H1 (cell line): ENCODE measurements at regions not wholly inside any gene's neighbourhood (a gene's known extent, or its start where the extent isn't known, plus 50 kb on each side); places are given as distances from the start of the nearest gene placed in this dataset.

ENCODE experiments used
- CTCF ChIA-PET: fragments of 300-600 bp; sonication (Branson Sonifier 250); formaldehyde crosslinking; loops from one replicate; lab custom pipeline; 2021; ENCODE audit not compliant: partially characterized antibody; lab: Charles Lee
- POLR2A ChIA-PET: fragments of 300-600 bp; sonication (Branson Sonifier 250); formaldehyde crosslinking; loops from one replicate; lab custom pipeline; 2021; ENCODE audit warnings: inconsistent platforms; ENCODE audit not compliant: partially characterized antibody; lab: Charles Lee
- DNase-seq, 2 experiments: peaks; one replicate each; pipeline versions ENCODE4 v3.0.0 to v3.0.0-alpha.2; 2010 to 2022; ENCODE audit warnings: low spot score in 2 of 2, low read depth in 1 of 2, mixed read lengths in 1 of 2
- FAIRE-seq: peaks from 2 replicates; lab custom pipeline; 2011; peaks lifted over from hg19 to GRCh38; lab: Jason Lieb, UNC
- H2AFZ ChIP-seq: 2 replicates; pipeline ENCODE4 v1.8.1; 2012; ENCODE audit warnings: low read length, inconsistent platforms
- H2AK5ac ChIP-seq: 2 replicates; pipeline ENCODE4 v1.6.1; 2013; ENCODE audit warnings: low read depth, low read length
- H2BK120ac ChIP-seq: replicated peaks from 2 replicates; pipeline ENCODE3; 2013; ENCODE audit warnings: low read depth, low read length, inconsistent platforms
- H2BK12ac ChIP-seq: 2 replicates; pipeline ENCODE4 v1.6.1; 2013; ENCODE audit warnings: low read depth, low read length
- H2BK15ac ChIP-seq: 2 replicates; pipeline ENCODE4 v1.6.1; 2013; ENCODE audit warnings: low read length
- H2BK20ac ChIP-seq: 2 replicates; pipeline ENCODE4 v1.6.1; 2013; ENCODE audit warnings: low read length
- H2BK5ac ChIP-seq: 2 replicates; pipeline ENCODE4 v1.6.1; 2013; ENCODE audit warnings: low read depth, low read length
- H3K14ac ChIP-seq: 2 replicates; pipeline ENCODE4 v1.6.1; 2013; ENCODE audit warnings: inconsistent platforms; ENCODE audit not compliant: insufficient read length
- H3K18ac ChIP-seq: 2 replicates; pipeline ENCODE4 v1.6.1; 2013; ENCODE audit warnings: low read length; ENCODE audit errors: extremely low read depth
- H3K23ac ChIP-seq: 2 replicates; pipeline ENCODE4 v1.6.1; 2013; ENCODE audit warnings: inconsistent platforms; ENCODE audit not compliant: insufficient read length
- H3K23me2 ChIP-seq: 2 replicates; pipeline ENCODE4 v1.6.1; 2013; ENCODE audit warnings: low read depth, low read length
- H3K27ac ChIP-seq: 2 replicates; pipeline ENCODE4 v1.6.1; 2011; ENCODE audit warnings: low read depth, low read length, inconsistent platforms
- H3K27me3 ChIP-seq, 4 experiments: replicated peaks in 1 of 4; 1 replicate in 1 of 4; 2 replicates in 3 of 4; pipeline versions ENCODE4 v1.6.1 to v1.8.1; 2011 to 2013; ENCODE audit warnings: low read length in 3 of 4, mild to moderate bottlenecking in 3 of 4, inconsistent platforms in 2 of 4, mixed read lengths in 2 of 4, moderate library complexity in 1 of 4; ENCODE audit not compliant: control insufficient read depth in 3 of 4, insufficient read depth in 3 of 4; ENCODE audit errors: extremely low read depth in 1 of 4
- H3K36me3 ChIP-seq, 4 experiments: 2 replicates each; pipeline versions ENCODE4 v1.6.1 to v1.8.1; 2011 to 2013; ENCODE audit warnings: mild to moderate bottlenecking in 4 of 4, low read length in 3 of 4, moderate library complexity in 2 of 4, control low read depth in 1 of 4, inconsistent platforms in 1 of 4; ENCODE audit not compliant: insufficient read depth in 4 of 4, control insufficient read depth in 2 of 4
- H3K4ac ChIP-seq: replicated peaks from 2 replicates; pipeline ENCODE3; 2013; ENCODE audit warnings: low read length, low read depth, mixed read lengths, inconsistent platforms; ENCODE audit not compliant: insufficient read length
- H3K4me1 ChIP-seq, 4 experiments: replicated peaks in 1 of 4; 1 replicate in 1 of 4; 2 replicates in 3 of 4; pipeline versions ENCODE4 v1.6.1 to v1.8.1; 2011 to 2013; ENCODE audit warnings: low read length in 3 of 4, inconsistent platforms in 2 of 4, mixed read lengths in 1 of 4; ENCODE audit not compliant: insufficient read depth in 4 of 4, control insufficient read depth in 3 of 4
- H3K4me2 ChIP-seq, 2 experiments: 2 replicates each; pipeline versions ENCODE4 v1.6.1 to v1.8.1; 2011 to 2013; ENCODE audit warnings: low read depth in 2 of 2, low read length in 2 of 2, control low read depth in 1 of 2, inconsistent platforms in 1 of 2, mild to moderate bottlenecking in 1 of 2; ENCODE audit not compliant: insufficient read depth in 1 of 2
- H3K4me3 ChIP-seq, 4 experiments: fragments of 200-600, 300-600 bp in 1 of 4; sonication (generic), shearing (Covaris generic), sonication (Bioruptor Twin) in 1 of 4; 2 replicates each; pipeline versions ENCODE4 v1.5.1 to v1.8.1; 2011 to 2016; ENCODE audit warnings: low read length in 4 of 4, low read depth in 3 of 4, control low read depth in 2 of 4, inconsistent platforms in 2 of 4, mild to moderate bottlenecking in 2 of 4, mixed read lengths in 1 of 4, moderate library complexity in 1 of 4; ENCODE audit not compliant: insufficient read depth in 2 of 4; ENCODE audit errors: extremely low read depth in 1 of 4
- H3K56ac ChIP-seq: replicated peaks from 2 replicates; pipeline ENCODE3; 2013; ENCODE audit warnings: low read depth, mild to moderate bottlenecking, mixed read lengths, low read length, inconsistent platforms; ENCODE audit not compliant: insufficient read length
- H3K79me1 ChIP-seq: 2 replicates; pipeline ENCODE4 v1.6.1; 2013; ENCODE audit warnings: low read depth, low read length, control low read depth
- H3K79me2 ChIP-seq, 2 experiments: 2 replicates each; pipeline versions ENCODE4 v1.6.1 to v1.8.1; 2012 to 2013; ENCODE audit warnings: low read length in 2 of 2, mild to moderate bottlenecking in 2 of 2, inconsistent platforms in 1 of 2; ENCODE audit not compliant: insufficient read depth in 2 of 2, control insufficient read depth in 1 of 2
- H3K9ac ChIP-seq, 4 experiments: replicated peaks in 1 of 4; 1 replicate in 1 of 4; 2 replicates in 3 of 4; pipeline versions ENCODE4 v1.6.1 to v1.8.1; 2011 to 2013; ENCODE audit warnings: low read depth in 3 of 4, low read length in 3 of 4, control low read depth in 2 of 4, mild to moderate bottlenecking in 2 of 4, moderate library complexity in 2 of 4, inconsistent platforms in 1 of 4; ENCODE audit errors: extremely low read depth in 1 of 4
- H3K9me3 ChIP-seq, 2 experiments: 2 replicates each; pipeline versions ENCODE4 v1.6.1 to v1.8.1; 2012 to 2013; ENCODE audit warnings: mild to moderate bottlenecking in 2 of 2, moderate library complexity in 2 of 2, control low read depth in 1 of 2, inconsistent platforms in 1 of 2, low read depth in 1 of 2, low read length in 1 of 2, mixed read lengths in 1 of 2; ENCODE audit not compliant: insufficient read depth in 2 of 2
- H4K20me1 ChIP-seq, 2 experiments: replicated peaks in 1 of 2; 2 replicates each; pipeline versions ENCODE3 to v1.8.1; 2011 to 2013; ENCODE audit warnings: inconsistent platforms in 2 of 2, low read length in 2 of 2, mild to moderate bottlenecking in 1 of 2; ENCODE audit not compliant: insufficient read depth in 2 of 2, control insufficient read depth in 1 of 2
- H4K5ac ChIP-seq: 2 replicates; pipeline ENCODE4 v1.6.1; 2013; ENCODE audit warnings: low read length, low read depth, mixed read lengths, inconsistent platforms; ENCODE audit not compliant: insufficient read length
- H4K8ac ChIP-seq: 2 replicates; pipeline ENCODE4 v1.8.0; 2013; ENCODE audit warnings: mild to moderate bottlenecking, moderate library complexity, low read length, inconsistent platforms; ENCODE audit not compliant: insufficient read depth; ENCODE audit errors: extremely low read depth
- H4K91ac ChIP-seq: replicated peaks from 2 replicates; pipeline ENCODE3; 2013; ENCODE audit warnings: low read length, mixed read lengths, inconsistent platforms; ENCODE audit not compliant: insufficient read length
- CHD1 ChIP-seq: IDR thresholded peaks from 2 replicates; pipeline ENCODE4 v1.6.1; 2012; ENCODE audit warnings: low read depth, low read length, improper control_type of control experiment
- SAP30 ChIP-seq: fragments of 300-600 bp; sonication (generic); IDR thresholded peaks from 2 replicates; pipeline ENCODE4 v1.7.1; 2012; ENCODE audit warnings: low read length, moderate library complexity, mild to moderate bottlenecking, inconsistent platforms; ENCODE audit not compliant: insufficient read depth, insufficient replicate concordance
- SP1 ChIP-seq: IDR thresholded peaks from 2 replicates; pipeline ENCODE4 v1.6.1; 2011; ENCODE audit warnings: low read depth, low read length
- SP2 ChIP-seq: IDR thresholded peaks from 2 replicates; pipeline ENCODE4 v1.6.1; 2012; ENCODE audit warnings: mild to moderate bottlenecking, low read length, inconsistent platforms
- WGBS, 2 experiments: shearing (Covaris generic) in 1 of 2; methylation state at CpG; one replicate each; pipeline versions ENCODE4 v1.1.6 to v1.1.7; 2013 to 2015; ENCODE audit warnings: low lambda C conversion rate in 2 of 2, mixed read lengths in 2 of 2, inconsistent platforms in 1 of 2, low coverage in 1 of 2, missing lambda C conversion rate in 1 of 2; ENCODE audit not compliant: insufficient replicate concordance in 2 of 2, insufficient coverage in 1 of 2, insufficient read length in 1 of 2; ENCODE audit errors: extremely low coverage in 1 of 2, missing lambda C conversion rate in 1 of 2; 5-methylcytosine and 5-hydroxymethylcytosine counted together
- TF ChIP-seq, protein P1 (sequence below): IDR thresholded peaks from 2 replicates; pipeline ENCODE4 v1.6.1; 2012; ENCODE audit warnings: inconsistent platforms

DNA sequence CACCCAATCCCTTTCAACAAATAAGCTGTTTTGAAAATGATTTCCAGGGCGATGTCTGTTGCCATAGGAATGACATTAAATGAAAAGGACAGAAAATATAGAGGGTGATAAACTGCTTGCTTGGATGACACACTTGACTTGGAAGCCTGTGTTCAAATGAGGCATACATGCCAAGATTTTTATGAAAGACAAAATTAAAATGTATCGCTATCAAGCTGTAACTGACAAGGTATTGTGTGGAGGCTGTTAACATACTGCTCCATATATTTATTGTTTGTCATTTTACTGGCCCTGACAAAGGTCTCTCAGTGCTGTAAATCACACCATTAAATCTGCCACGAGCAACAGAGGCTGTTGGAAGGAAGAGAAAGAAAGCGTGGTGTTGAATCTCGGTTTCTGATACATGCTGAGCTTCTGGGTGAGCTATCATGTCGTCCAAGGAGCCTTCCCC lies 456.2 kb upstream of the SALL1 start:
- POLR2A ChIA-PET = no interaction called here
- no peak for TF ChIP-seq SP1
- TF ChIP-seq, protein P1, sequence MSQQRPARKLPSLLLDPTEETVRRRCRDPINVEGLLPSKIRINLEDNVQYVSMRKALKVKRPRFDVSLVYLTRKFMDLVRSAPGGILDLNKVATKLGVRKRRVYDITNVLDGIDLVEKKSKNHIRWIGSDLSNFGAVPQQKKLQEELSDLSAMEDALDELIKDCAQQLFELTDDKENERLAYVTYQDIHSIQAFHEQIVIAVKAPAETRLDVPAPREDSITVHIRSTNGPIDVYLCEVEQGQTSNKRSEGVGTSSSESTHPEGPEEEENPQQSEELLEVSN = no peak
- no peak for TF ChIP-seq SP2
- TF ChIP-seq SAP30 = no peak
- no peak for TF ChIP-seq CHD1
- no peak overlapping the region for H3K56ac ChIP-seq
- no peak overlapping the region for H3K27ac ChIP-seq
- no peaks in the 10 kb centered on the region for H3K79me2 ChIP-seq
- no peak overlapping the region for H2BK12ac ChIP-seq
- CTCF ChIA-PET = interaction anchor here (0.8 kb wide), 1 partner anchor 33 kb away, joined by 3 read pairs; no protein-coding TSS in a partner anchor
- H2BK120ac ChIP-seq = no peak overlapping the region
- no peak overlapping the region for H3K23ac ChIP-seq
- H3K9me3 ChIP-seq = peaks cover 0 to 3% of the 10 kb centered on the region in 2 experiments; a peak in 1 of 4 replicates
- H4K8ac ChIP-seq = no peak overlapping the region
- FAIRE-seq = no peak
- H3K4me1 ChIP-seq = no peaks in the 10 kb centered on the region
- H4K5ac ChIP-seq = no peak overlapping the region
- no peaks in the 10 kb centered on the region; a peak in 1 of 7 replicates for H3K27me3 ChIP-seq
- no peak overlapping the region for H3K4ac ChIP-seq
- DNase-seq = no peak
- H2BK5ac ChIP-seq = no peak overlapping the region
- no peak overlapping the region for H2BK15ac ChIP-seq
- H3K4me2 ChIP-seq = no peak overlapping the region
- H4K20me1 ChIP-seq = no peaks in the 10 kb centered on the region
- no peaks in the 10 kb centered on the region for H3K36me3 ChIP-seq
- H3K18ac ChIP-seq = no peak overlapping the region
- no peak overlapping the region for H3K4me3 ChIP-seq
- 84% methylated on average over 6 of the region's 6 CpGs; no CpG with 5 or more reads in 1 of the 2 experiments for WGBS, 2 experiments
- H4K91ac ChIP-seq = no peak overlapping the region
- no peak overlapping the region for H3K14ac ChIP-seq
- H3K9ac ChIP-seq = no peak overlapping the region
- H2AK5ac ChIP-seq = no peak overlapping the region
- H2BK20ac ChIP-seq = no peak overlapping the region
- H3K79me1 ChIP-seq = no peaks in the 10 kb centered on the region
- no peaks in the 10 kb centered on the region for H3K23me2 ChIP-seq
- H2AFZ ChIP-seq = no peak overlapping the region
